WI38 (cell line): ENCODE measurements at regions not wholly inside any gene's neighbourhood (a gene's known extent, or its start where the extent isn't known, plus 50 kb on each side); places are given as distances from the start of the nearest gene placed in this dataset.
"Not testable (repeated sequence)": the region's sequence is repeated elsewhere in the genome, so short reads cannot be mapped to it uniquely, and the experiment has no call there.

ENCODE experiments used
- H3K4me3 ChIP-seq: 2 replicates; pipeline ENCODE4 v1.5.1; 2011; ENCODE audit warnings: low read depth, mild to moderate bottlenecking, control low read depth, low read length
- CTCF ChIP-seq: IDR thresholded peaks from 2 replicates; pipeline ENCODE4 v1.5.1; 2012; ENCODE audit warnings: low read depth, mild to moderate bottlenecking, control low read depth, low read length

GRCh38 chr20:47990507-47991150 lies 205.3 kb upstream of the SULF2 start:
- no peak for TF ChIP-seq CTCF
- no peak overlapping the region for H3K4me3 ChIP-seq

GRCh38 chr20:47989957-47990356 lies 204.7 kb upstream of the SULF2 start:
- TF ChIP-seq CTCF = no peak
- no peak overlapping the region for H3K4me3 ChIP-seq

- no peak overlapping the region for H3K4me3 ChIP-seq
- TF ChIP-seq CTCF = no peak
Observed at GRCh38 chr20:47988676-47989075, 203.4 kb upstream of the SULF2 start.

GRCh38 chr20:47985092-47985850 lies 200.0 kb upstream of the SULF2 start:
- no peak overlapping the region for H3K4me3 ChIP-seq
- TF ChIP-seq CTCF = no peak

GRCh38 chr20:47984437-47984836 lies 199.2 kb upstream of the SULF2 start:
- no peak overlapping the region for H3K4me3 ChIP-seq
- TF ChIP-seq CTCF = no peak

- not testable (repeated sequence) for H3K4me3 ChIP-seq
Observed at GRCh38 chr20:47983642-47984041, 198.4 kb upstream of the SULF2 start.

- no peak overlapping the region for H3K4me3 ChIP-seq
- no peak for TF ChIP-seq CTCF
Observed at GRCh38 chr20:47982574-47983360, 197.5 kb upstream of the SULF2 start.
